ENCODE measurements at regions not wholly inside any gene's neighbourhood (a gene's known extent, or its start where the extent isn't known, plus 50 kb on each side); places are given as distances from the start of the nearest gene placed in this dataset.

GRCh38 chr3:88807491-88808105 lies 299.8 kb upstream of the EPHA3 start:
- H3K27me3 ChIP-seq (ENCODE audit: insufficient read depth): no peaks in the 10 kb centered on the region
- H3K9me2 ChIP-seq: no peaks in the 10 kb centered on the region
- no peak overlapping the region for H3K9ac ChIP-seq
- H3F3A ChIP-seq (replicated peaks; ENCODE audit: insufficient read depth): peaks cover 4% of the 10 kb centered on the region
- H3K36me3 ChIP-seq (replicated peaks in 1 of 2; ENCODE audit: control insufficient read depth in 1 of 2, insufficient read depth in 2 of 2, low read length in 1 of 2): no peaks in the 10 kb centered on the region
- WGBS (ENCODE audit: low lambda C conversion rate): 1% methylated on average over 3 of the region's 3 CpGs
- H3K79me2 ChIP-seq (ENCODE audit: insufficient read depth): no peaks in the 10 kb centered on the region
- no peak for DNase-seq
- TF ChIP-seq YY1 (IDR thresholded peaks at IDR 0.05; ENCODE audit: low read depth) (no peak), RCOR1 (IDR thresholded peaks at IDR 0.05; ENCODE audit: low read length) (no peak), USF1 (IDR thresholded peaks at IDR 0.05; ENCODE audit: borderline replicate concordance, low read depth) (no peak), FOSL2 (IDR thresholded peaks at IDR 0.05; ENCODE audit: borderline replicate concordance, low read depth) (0 out of 2 replicates have a peak, but pooled peaks have one; percentile 3)
- no peak overlapping the region for H3K4me3 ChIP-seq (ENCODE audit: low read depth in 2 of 2, low read length in 1 of 2)
- no peak overlapping the region for H3K27ac ChIP-seq (ENCODE audit: low read depth in 2 of 2, low read length in 1 of 2)
- POLR2A ChIA-PET: no interaction called here
- no peaks in the 10 kb centered on the region for H4K20me1 ChIP-seq (ENCODE audit: insufficient read depth)
- no peaks in the 10 kb centered on the region; a peak in 1 of 4 replicates for H3K4me1 ChIP-seq (ENCODE audit: control insufficient read depth in 1 of 2, insufficient read depth in 2 of 2, low read depth in 1 of 2, low read length in 1 of 2)
- CTCF ChIA-PET: no interaction called here
- H3K9me3 ChIP-seq: no peaks in the 10 kb centered on the region
- H2AFZ ChIP-seq (ENCODE audit: low read depth): no peak overlapping the region
- H3K4me2 ChIP-seq: no peak overlapping the region

- Histone ChIP-seq H3K36me3 (replicated peaks in 1 of 2; ENCODE audit: control insufficient read depth in 1 of 2, insufficient read depth in 2 of 2, low read length in 1 of 2) (no peaks in the 10 kb centered on the region), H3K27ac (ENCODE audit: low read depth in 2 of 2, low read length in 1 of 2) (no peak overlapping the region), H2AFZ (ENCODE audit: low read depth) (no peak overlapping the region), H3K4me1 (ENCODE audit: control insufficient read depth in 1 of 2, insufficient read depth in 2 of 2, low read depth in 1 of 2, low read length in 1 of 2) (no peaks in the 10 kb centered on the region; a peak in 1 of 4 replicates), H3K9ac (no peak overlapping the region), H3K9me2 (no peaks in the 10 kb centered on the region), H3K9me3 (no peaks in the 10 kb centered on the region), H4K20me1 (ENCODE audit: insufficient read depth) (no peaks in the 10 kb centered on the region), H3K4me2 (no peak overlapping the region), H3K79me2 (ENCODE audit: insufficient read depth) (no peaks in the 10 kb centered on the region), H3K27me3 (ENCODE audit: insufficient read depth) (no peaks in the 10 kb centered on the region), H3K4me3 (ENCODE audit: low read depth in 2 of 2, low read length in 1 of 2) (no peak overlapping the region), H3F3A (replicated peaks; ENCODE audit: insufficient read depth) (peaks cover 4% of the 10 kb centered on the region)
- DNase-seq: no peak
- CTCF ChIA-PET: no interaction called here
- 1% methylated on average over 2 of the region's 2 CpGs for WGBS (ENCODE audit: low lambda C conversion rate)
- POLR2A ChIA-PET: no interaction called here
- TF ChIP-seq JUND (IDR thresholded peaks at IDR 0.05) (no peak), SMC3 (IDR thresholded peaks at IDR 0.05; ENCODE audit: low read depth, low read length) (no peak), TAF1 (IDR thresholded peaks at IDR 0.05; ENCODE audit: borderline replicate concordance, low read depth, low read length) (no peak), IRF3 (IDR thresholded peaks at IDR 0.05; ENCODE audit: low read depth, low read length) (no peak), GATA2 (CRISPR knock-in tag; IDR thresholded peaks at IDR 0.05) (no peak), RXRA (IDR thresholded peaks at IDR 0.05; ENCODE audit: borderline replicate concordance, low read depth) (no peak), FOXJ3 (CRISPR knock-in tag; IDR thresholded peaks at IDR 0.05) (no peak), NRF1 (IDR thresholded peaks at IDR 0.05; ENCODE audit: low read depth, low read length) (no peak), MXI1 (IDR thresholded peaks at IDR 0.05; ENCODE audit: low read depth, low read length) (no peak), RFX5 (IDR thresholded peaks at IDR 0.05; ENCODE audit: low read length) (no peak), EZH2phosphoT487 (IDR thresholded peaks at IDR 0.05; ENCODE audit: borderline replicate concordance, low read depth) (no peak), GABPA (IDR thresholded peaks at IDR 0.05; ENCODE audit: low read depth) (no peak), CHD2 (IDR thresholded peaks at IDR 0.05; ENCODE audit: low read length, partially characterized antibody) (no peak), USF2 (IDR thresholded peaks at IDR 0.05; ENCODE audit: borderline replicate concordance, low read depth, low read length) (no peak), SIN3A (IDR thresholded peaks at IDR 0.05; ENCODE audit: borderline replicate concordance, low read depth, low read length) (no peak), PBX3 (IDR thresholded peaks at IDR 0.05) (no peak), REST (IDR thresholded peaks at IDR 0.05; ENCODE audit: low read depth, low read length) (no peak)
These were observed 297.4 kb upstream of the EPHA3 start for GRCh38 chr3:88809993-88810392.
